GM12878 (cell line): ENCODE measurements at regions not wholly inside any gene's neighbourhood (a gene's known extent, or its start where the extent isn't known, plus 50 kb on each side); places are given as distances from the start of the nearest gene placed in this dataset.

Source experiments
- BRCA1 ChIP-seq: IDR thresholded peaks from 2 replicates; pipeline ENCODE4 v1.6.1; 2011; ENCODE audit warnings: low read depth, low read length, improper control_type of control experiment
- DPF2 ChIP-seq: fragments of 450-650 bp; IDR thresholded peaks from 2 replicates; pipeline ENCODE4 v1.6.1; 2017; ENCODE audit warnings: mild to moderate bottlenecking
- E4F1 ChIP-seq: fragments of 450-650 bp; IDR thresholded peaks from 2 replicates; pipeline ENCODE4 v1.6.1; 2018; ENCODE audit warnings: borderline replicate concordance, mild to moderate bottlenecking; ENCODE audit not compliant: partially characterized antibody
- EGR1 ChIP-seq, 2 experiments: IDR thresholded peaks; 1 replicate in 1 of 2; 2 replicates in 1 of 2; pipeline ENCODE4 v1.6.1; 2011 to 2012; ENCODE audit warnings: low read depth in 2 of 2, low read length in 2 of 2, borderline replicate concordance in 1 of 2, mild to moderate bottlenecking in 1 of 2, moderate library complexity in 1 of 2
- HDAC6 ChIP-seq: fragments of 200-600 bp; sonication (generic); IDR thresholded peaks from one replicate; pipeline ENCODE4 v1.8.0; 2017; ENCODE audit warnings: antibody characterized with exemption; ENCODE audit not compliant: unreplicated experiment
- IKZF1 ChIP-seq: fragments of 450-650 bp; conservative IDR thresholded peaks from 2 replicates; pipeline ENCODE4 v1.6.1; 2017; ENCODE audit warnings: antibody characterized with exemption, mild to moderate bottlenecking
- IKZF2 ChIP-seq, 2 experiments: fragments of 450-650 bp; IDR thresholded peaks; 2 replicates each; pipeline ENCODE4 v1.6.1; 2017; ENCODE audit warnings: mild to moderate bottlenecking in 2 of 2, moderate library complexity in 2 of 2
- MTA2 ChIP-seq: fragments of 450-650 bp; IDR thresholded peaks from 2 replicates; pipeline ENCODE4 v1.6.1; 2016; ENCODE audit warnings: low read depth, mild to moderate bottlenecking, moderate library complexity
- MTA3 ChIP-seq: IDR thresholded peaks from 2 replicates; pipeline ENCODE4 v1.6.1; 2012; ENCODE audit warnings: low read length, inconsistent platforms, borderline replicate concordance
- MYB ChIP-seq: fragments of 150-350 bp; IDR thresholded peaks from 2 replicates; pipeline ENCODE4 v1.6.1; 2014; ENCODE audit warnings: mild to moderate bottlenecking, low read depth, low read length, borderline replicate concordance
- RBBP5 ChIP-seq: fragments of 200-600 bp; sonication (generic); conservative IDR thresholded peaks from 2 replicates; pipeline ENCODE4 v1.6.1; 2016
- RCOR1 ChIP-seq: conservative IDR thresholded peaks from 2 replicates; pipeline ENCODE4 v1.6.1; 2012; ENCODE audit warnings: low read depth, low read length, improper control_type of control experiment
- TCF12 ChIP-seq: IDR thresholded peaks from 2 replicates; pipeline ENCODE4 v1.6.1; 2011; ENCODE audit warnings: low read depth, mild to moderate bottlenecking, low read length
- ZNF687 ChIP-seq: fragments of 450-650 bp; IDR thresholded peaks from 2 replicates; pipeline ENCODE4 v1.6.1; 2017; ENCODE audit warnings: mild to moderate bottlenecking, moderate library complexity
- TF ChIP-seq, protein P1 (sequence below): fragments of 450-650 bp; IDR thresholded peaks from 2 replicates; pipeline ENCODE4 v1.6.1; 2017; ENCODE audit warnings: low read depth, mild to moderate bottlenecking, moderate library complexity
- TF ChIP-seq, protein P2 (sequence below): fragments of 450-650 bp; IDR thresholded peaks from 2 replicates; pipeline ENCODE4 v1.6.1; 2014; ENCODE audit warnings: mild to moderate bottlenecking

DNA sequence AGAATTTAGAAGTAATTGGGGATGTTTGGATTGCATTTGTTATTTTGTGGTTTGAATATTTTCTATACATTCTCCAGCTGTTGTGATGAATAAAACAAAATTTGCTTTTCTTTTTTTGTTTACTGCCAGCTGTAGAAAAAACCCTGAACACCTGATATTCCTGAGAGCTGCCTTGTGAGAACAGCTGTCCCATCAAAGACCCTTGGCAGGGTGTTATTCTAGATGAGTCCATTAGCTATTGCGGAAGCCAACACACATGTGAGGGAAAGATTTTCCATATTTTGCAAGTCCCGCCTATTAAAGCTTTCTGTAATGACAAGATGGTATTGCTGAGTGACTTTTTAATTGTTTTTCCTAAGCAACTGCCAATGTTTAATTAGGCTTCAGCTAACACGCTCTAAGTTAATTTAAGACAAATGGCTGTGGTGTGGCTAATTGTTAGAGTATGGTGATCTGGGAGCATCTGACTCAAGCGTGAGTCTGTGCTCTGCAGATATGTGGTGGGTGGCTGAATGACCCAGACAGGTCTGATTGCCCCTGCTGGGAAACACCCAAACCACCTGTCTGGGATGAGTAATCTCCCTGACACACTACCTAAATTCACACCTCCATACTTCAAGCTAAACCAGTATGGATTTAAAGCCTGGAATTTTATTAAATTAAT, 86.5 kb upstream of the PRLR start (continued):
- TF ChIP-seq ZNF687 (peak; percentile 98), RCOR1 (no peak), DPF2 (0 out of 2 replicates have a peak, but pooled peaks have one; percentile 35), TCF12 (0 out of 2 replicates have a peak, but pooled peaks have one; percentile 24), RBBP5 (no peak), MTA2 (peak; percentile 92), IKZF1 (peak; percentile 56; the same call in 1 of the 2 replicates), MTA3 (no peak), MYB (no peak), IKZF2 (IDR thresholded peaks at IDR 0.05) (peak; percentile 34 to 61; a peak in 2 of 4 replicates), EGR1 (IDR thresholded peaks at IDR 0.05; ENCODE audit: borderline replicate concordance in 1 of 2, low read depth in 2 of 2, low read length in 2 of 2) (no peak), E4F1 (no peak), BRCA1 (no peak), HDAC6 (no peak)
- TF ChIP-seq, protein P1, sequence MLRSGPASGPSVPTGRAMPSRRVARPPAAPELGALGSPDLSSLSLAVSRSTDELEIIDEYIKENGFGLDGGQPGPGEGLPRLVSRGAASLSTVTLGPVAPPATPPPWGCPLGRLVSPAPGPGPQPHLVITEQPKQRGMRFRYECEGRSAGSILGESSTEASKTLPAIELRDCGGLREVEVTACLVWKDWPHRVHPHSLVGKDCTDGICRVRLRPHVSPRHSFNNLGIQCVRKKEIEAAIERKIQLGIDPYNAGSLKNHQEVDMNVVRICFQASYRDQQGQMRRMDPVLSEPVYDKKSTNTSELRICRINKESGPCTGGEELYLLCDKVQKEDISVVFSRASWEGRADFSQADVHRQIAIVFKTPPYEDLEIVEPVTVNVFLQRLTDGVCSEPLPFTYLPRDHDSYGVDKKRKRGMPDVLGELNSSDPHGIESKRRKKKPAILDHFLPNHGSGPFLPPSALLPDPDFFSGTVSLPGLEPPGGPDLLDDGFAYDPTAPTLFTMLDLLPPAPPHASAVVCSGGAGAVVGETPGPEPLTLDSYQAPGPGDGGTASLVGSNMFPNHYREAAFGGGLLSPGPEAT, result peak; percentile 36; the same call in 1 of the 2 replicates
- TF ChIP-seq, protein P2, sequence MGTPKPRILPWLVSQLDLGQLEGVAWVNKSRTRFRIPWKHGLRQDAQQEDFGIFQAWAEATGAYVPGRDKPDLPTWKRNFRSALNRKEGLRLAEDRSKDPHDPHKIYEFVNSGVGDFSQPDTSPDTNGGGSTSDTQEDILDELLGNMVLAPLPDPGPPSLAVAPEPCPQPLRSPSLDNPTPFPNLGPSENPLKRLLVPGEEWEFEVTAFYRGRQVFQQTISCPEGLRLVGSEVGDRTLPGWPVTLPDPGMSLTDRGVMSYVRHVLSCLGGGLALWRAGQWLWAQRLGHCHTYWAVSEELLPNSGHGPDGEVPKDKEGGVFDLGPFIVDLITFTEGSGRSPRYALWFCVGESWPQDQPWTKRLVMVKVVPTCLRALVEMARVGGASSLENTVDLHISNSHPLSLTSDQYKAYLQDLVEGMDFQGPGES, result no peak
